Adipocyte (in vitro differentiated cells): ENCODE measurements at regions not wholly inside any gene's neighbourhood (a gene's known extent, or its start where the extent isn't known, plus 50 kb on each side); places are given as distances from the start of the nearest gene placed in this dataset.

Experiments used
- DNase-seq: peaks from one replicate; pipeline ENCODE4 v3.0.0-alpha.2; 2015; ENCODE audit warnings: low read depth
- H3K27me3 ChIP-seq: replicated peaks from 2 replicates; pipeline ENCODE4 v1.7.0; 2013; ENCODE audit warnings: mild to moderate bottlenecking, low read length, moderate library complexity; ENCODE audit not compliant: control insufficient read depth, insufficient read depth
- H3K36me3 ChIP-seq: 2 replicates; pipeline ENCODE4 v1.7.0; 2013; ENCODE audit warnings: low read length, mild to moderate bottlenecking, moderate library complexity; ENCODE audit not compliant: control insufficient read depth, insufficient read depth, severe bottlenecking
- H3K4me1 ChIP-seq: 2 replicates; pipeline ENCODE4 v1.7.0; 2013; ENCODE audit warnings: mild to moderate bottlenecking, low read length, moderate library complexity; ENCODE audit not compliant: control insufficient read depth, insufficient read depth
- H3K4me3 ChIP-seq: 2 replicates; pipeline ENCODE4 v1.7.0; 2013; ENCODE audit warnings: mild to moderate bottlenecking, low read length, moderate library complexity
- H3K9ac ChIP-seq: 2 replicates; pipeline ENCODE4 v1.7.0; 2013; ENCODE audit warnings: mild to moderate bottlenecking, low read length, moderate library complexity
- H3K9me3 ChIP-seq: 2 replicates; pipeline ENCODE4 v1.7.0; 2013; ENCODE audit warnings: mild to moderate bottlenecking, low read length, moderate library complexity; ENCODE audit not compliant: control insufficient read depth

GRCh38 chr3:118754406-118755252 is 280.0 kb downstream of the IGSF11 start:
- Histone ChIP-seq H3K9me3 (no peaks in the 10 kb centered on the region), H3K27me3 (no peaks in the 10 kb centered on the region), H3K4me1 (no peaks in the 10 kb centered on the region), H3K9ac (no peak overlapping the region), H3K36me3 (no peaks in the 10 kb centered on the region), H3K4me3 (no peak overlapping the region)
- DNase-seq = no peak

- no peak overlapping the region for H3K9ac ChIP-seq
- H3K4me1 ChIP-seq = no peaks in the 10 kb centered on the region
- DNase-seq = no peak
- no peaks in the 10 kb centered on the region for H3K36me3 ChIP-seq
- no peaks in the 10 kb centered on the region for H3K9me3 ChIP-seq
- no peak overlapping the region for H3K4me3 ChIP-seq
- H3K27me3 ChIP-seq = no peaks in the 10 kb centered on the region
These were observed 279.3 kb downstream of the IGSF11 start for GRCh38 chr3:118755253-118755801.

- no peak for DNase-seq
- Histone ChIP-seq H3K4me3 (no peak overlapping the region), H3K36me3 (no peaks in the 10 kb centered on the region), H3K27me3 (no peaks in the 10 kb centered on the region), H3K9ac (no peak overlapping the region), H3K9me3 (no peaks in the 10 kb centered on the region), H3K4me1 (no peaks in the 10 kb centered on the region)
These were observed 273.9 kb downstream of the IGSF11 start for GRCh38 chr3:118760585-118761290.

GRCh38 chr3:118761291-118761606 is 273.4 kb downstream of the IGSF11 start:
- H3K36me3 ChIP-seq = no peaks in the 10 kb centered on the region

GRCh38 chr3:118765636-118766305 is 268.9 kb downstream of the IGSF11 start:
- Histone ChIP-seq H3K4me3 (no peak overlapping the region), H3K9ac (no peak overlapping the region), H3K27me3 (no peaks in the 10 kb centered on the region), H3K9me3 (no peaks in the 10 kb centered on the region), H3K36me3 (no peaks in the 10 kb centered on the region), H3K4me1 (no peaks in the 10 kb centered on the region)
- no peak for DNase-seq

More at GRCh38 chr3:118761291-118761606, 273.4 kb downstream of the IGSF11 start:
- no peaks in the 10 kb centered on the region for H3K4me1 ChIP-seq
- H3K27me3 ChIP-seq = no peaks in the 10 kb centered on the region
- no peak overlapping the region for H3K9ac ChIP-seq
- H3K4me3 ChIP-seq = no peak overlapping the region
- no peak for DNase-seq
- no peaks in the 10 kb centered on the region for H3K9me3 ChIP-seq

- Histone ChIP-seq H3K4me3 (no peak overlapping the region), H3K27me3 (no peaks in the 10 kb centered on the region), H3K4me1 (no peaks in the 10 kb centered on the region), H3K9ac (no peak overlapping the region), H3K36me3 (no peaks in the 10 kb centered on the region), H3K9me3 (no peaks in the 10 kb centered on the region)
- no peak for DNase-seq
These were observed 268.4 kb downstream of the IGSF11 start for GRCh38 chr3:118766306-118766669.

- no peak overlapping the region for H3K4me3 ChIP-seq
- H3K4me1 ChIP-seq = no peaks in the 10 kb centered on the region
- no peak overlapping the region for H3K9ac ChIP-seq
- H3K36me3 ChIP-seq = no peaks in the 10 kb centered on the region
- no peak for DNase-seq
- H3K27me3 ChIP-seq = no peaks in the 10 kb centered on the region
- H3K9me3 ChIP-seq = no peaks in the 10 kb centered on the region
These were observed 262.6 kb downstream of the IGSF11 start for GRCh38 chr3:118772036-118772435.

GRCh38 chr3:118772547-118773011 is 262.1 kb downstream of the IGSF11 start:
- H3K4me3 ChIP-seq = no peak overlapping the region
- H3K36me3 ChIP-seq = no peaks in the 10 kb centered on the region
- H3K9ac ChIP-seq = no peak overlapping the region
- H3K9me3 ChIP-seq = no peaks in the 10 kb centered on the region
- no peaks in the 10 kb centered on the region for H3K27me3 ChIP-seq
- H3K4me1 ChIP-seq = no peaks in the 10 kb centered on the region
- no peak for DNase-seq

- H3K4me1 ChIP-seq = no peaks in the 10 kb centered on the region
- no peak overlapping the region for H3K9ac ChIP-seq
- peaks cover 6% of the 10 kb centered on the region for H3K27me3 ChIP-seq
- no peaks in the 10 kb centered on the region for H3K36me3 ChIP-seq
- H3K9me3 ChIP-seq = no peaks in the 10 kb centered on the region
- H3K4me3 ChIP-seq = no peak overlapping the region
- no peak for DNase-seq
These were observed 259.6 kb downstream of the IGSF11 start for GRCh38 chr3:118775021-118775420.

GRCh38 chr3:118778201-118778600 is 256.4 kb downstream of the IGSF11 start:
- Histone ChIP-seq H3K9ac (no peak overlapping the region), H3K4me1 (no peaks in the 10 kb centered on the region), H3K36me3 (no peaks in the 10 kb centered on the region), H3K4me3 (no peak overlapping the region), H3K27me3 (peaks cover 7% of the 10 kb centered on the region), H3K9me3 (no peaks in the 10 kb centered on the region)
- no peak for DNase-seq

GRCh38 chr3:118781232-118781631 is 253.4 kb downstream of the IGSF11 start:
- H3K4me3 ChIP-seq = no peak overlapping the region
- H3K9me3 ChIP-seq = no peaks in the 10 kb centered on the region
- H3K9ac ChIP-seq = no peak overlapping the region
- no peak for DNase-seq
- H3K36me3 ChIP-seq = no peaks in the 10 kb centered on the region
- H3K27me3 ChIP-seq = peaks cover 7% of the 10 kb centered on the region
- H3K4me1 ChIP-seq = no peaks in the 10 kb centered on the region
